ENCODE measurements at regions not wholly inside any gene's neighbourhood (a gene's known extent, or its start where the extent isn't known, plus 50 kb on each side); places are given as distances from the start of the nearest gene placed in this dataset.
"Not testable (repeated sequence)": the region's sequence is repeated elsewhere in the genome, so short reads cannot be mapped to it uniquely, and the experiment has no call there.

DNA sequence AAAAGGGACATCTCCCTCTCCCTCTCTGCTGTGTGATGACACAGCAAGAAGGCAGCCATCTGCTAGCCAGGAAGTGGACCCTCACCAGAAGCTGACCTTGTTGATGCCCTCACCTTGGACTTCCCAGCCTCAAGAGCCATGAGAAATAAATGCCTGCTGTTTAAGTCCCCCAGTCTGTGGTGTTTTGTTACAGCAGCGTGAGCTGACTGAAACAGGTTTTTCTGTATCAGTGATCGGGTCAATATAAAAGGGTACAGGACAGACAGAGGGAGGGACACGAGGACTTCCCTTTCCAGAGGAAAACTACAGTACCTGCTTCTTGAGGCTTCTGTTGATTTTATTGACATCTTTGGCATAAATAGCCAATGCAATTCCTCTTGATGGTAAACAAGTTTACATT lies 510.3 kb upstream of the CHAC2 start:
- DNase-seq, result no peak

DNA sequence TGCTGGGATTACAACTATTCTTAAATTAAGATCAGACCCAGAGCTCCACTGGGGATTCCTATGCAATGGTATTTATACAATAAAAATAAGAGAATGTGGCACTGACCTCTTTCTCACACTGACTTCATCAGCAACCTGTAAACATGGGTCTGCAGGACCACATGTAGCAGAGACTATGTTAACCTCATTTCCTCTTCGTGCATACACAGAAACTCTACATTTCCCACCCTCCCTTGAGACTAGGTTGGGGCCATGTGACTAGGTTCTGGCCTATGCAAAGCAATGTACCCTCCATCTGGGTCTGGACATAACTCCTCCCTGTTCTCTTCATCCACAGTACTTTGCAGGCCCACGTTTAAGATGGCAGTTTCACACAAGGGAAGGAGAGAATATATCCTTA lies 514.4 kb upstream of the CHAC2 start:
- DNase-seq, result no peak

DNA sequence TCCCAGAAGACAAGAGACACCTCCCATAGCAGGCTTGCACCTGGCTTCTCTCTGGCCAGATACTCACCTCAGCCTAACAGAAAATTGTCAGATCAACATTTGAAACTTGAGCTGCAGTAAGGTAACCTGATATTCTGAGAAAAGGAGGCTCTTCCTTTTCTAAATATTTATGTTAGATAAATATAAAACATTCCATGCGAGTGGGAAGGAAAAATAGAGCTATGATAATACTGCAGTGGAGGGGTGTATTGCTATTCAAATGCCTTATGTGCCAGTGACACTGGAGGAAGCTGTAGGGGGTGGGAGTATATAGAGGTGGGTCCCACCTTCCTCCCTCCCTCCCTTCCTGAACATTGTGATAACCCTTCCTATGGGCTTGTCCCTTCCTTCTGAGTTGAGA lies 515.5 kb upstream of the CHAC2 start:
- no peak for DNase-seq

DNA sequence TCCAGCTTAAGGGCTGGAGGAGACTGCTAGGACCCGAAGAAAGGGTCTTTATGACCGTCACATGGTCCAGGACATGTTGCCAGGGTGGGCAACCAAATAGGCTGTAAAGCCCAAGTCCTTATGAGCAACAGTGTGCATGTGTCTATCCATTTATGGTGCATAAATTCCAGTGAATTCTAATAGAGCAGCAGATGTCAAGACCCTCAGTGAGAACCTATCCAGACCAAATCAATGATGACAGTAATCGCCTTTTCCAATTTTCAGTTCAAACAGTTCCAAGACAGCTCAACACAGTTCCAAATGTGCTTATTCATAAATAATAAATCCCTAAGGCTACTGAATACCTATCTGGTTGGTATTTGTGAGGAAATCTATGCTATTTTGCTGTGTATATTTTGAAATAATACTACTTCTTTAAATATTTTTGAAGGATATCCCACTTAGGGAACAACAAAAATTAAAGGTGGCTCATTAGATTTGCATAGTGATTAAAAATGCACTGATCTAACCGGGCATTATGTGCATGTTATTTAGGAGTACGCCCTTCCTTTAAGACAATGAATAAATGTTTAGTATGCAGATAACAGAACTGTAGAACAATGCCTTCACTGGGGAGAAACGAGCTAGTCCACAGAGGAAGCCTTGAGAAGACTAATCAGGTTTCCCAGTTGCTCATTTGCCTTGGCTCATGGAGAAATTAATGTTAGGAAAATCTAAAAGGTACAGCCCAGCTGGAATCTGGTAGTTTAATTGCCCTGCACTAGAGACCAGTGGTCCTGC lies 519.5 kb upstream of the CHAC2 start:
- no peak for DNase-seq

DNA sequence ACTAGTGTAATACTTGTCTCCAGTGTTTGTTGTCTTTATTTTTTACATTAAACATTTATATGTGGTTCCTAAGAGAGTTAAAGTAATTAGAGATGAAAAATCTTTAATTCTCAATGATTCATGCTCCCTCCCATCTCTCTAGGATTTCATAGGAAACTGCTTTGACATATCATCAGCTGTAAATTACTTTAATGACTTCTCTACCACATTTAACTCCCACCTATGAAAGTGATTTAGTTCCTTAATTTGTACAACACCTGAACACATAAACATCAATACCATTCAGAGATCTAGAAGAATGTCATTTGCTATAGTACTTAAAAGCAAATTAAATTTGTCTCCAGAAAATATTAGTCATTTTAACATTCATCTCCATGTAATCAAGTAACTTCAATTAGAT lies 524.2 kb upstream of the CHAC2 start:
- DNase-seq, result no peak

DNA sequence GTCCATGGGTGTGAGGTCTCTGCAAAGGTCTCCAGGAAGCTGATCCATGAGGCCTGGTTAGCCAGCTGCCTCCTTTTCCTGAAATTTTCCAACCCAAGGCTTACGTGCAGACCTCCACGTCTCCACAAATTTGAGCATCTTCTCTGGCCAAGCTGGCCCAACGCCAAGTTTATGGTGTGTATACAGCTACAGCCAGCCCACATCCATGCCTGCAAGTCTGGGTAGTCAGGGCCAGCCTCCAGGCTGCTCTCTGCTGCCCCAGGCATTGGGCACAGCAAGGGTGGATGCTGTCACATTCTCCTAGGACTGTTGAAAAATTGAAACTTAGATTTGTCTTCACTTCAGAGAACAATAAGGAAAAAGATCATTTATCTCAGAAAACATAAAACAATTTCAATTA lies 525.5 kb upstream of the CHAC2 start:
- no peak for DNase-seq

DNA sequence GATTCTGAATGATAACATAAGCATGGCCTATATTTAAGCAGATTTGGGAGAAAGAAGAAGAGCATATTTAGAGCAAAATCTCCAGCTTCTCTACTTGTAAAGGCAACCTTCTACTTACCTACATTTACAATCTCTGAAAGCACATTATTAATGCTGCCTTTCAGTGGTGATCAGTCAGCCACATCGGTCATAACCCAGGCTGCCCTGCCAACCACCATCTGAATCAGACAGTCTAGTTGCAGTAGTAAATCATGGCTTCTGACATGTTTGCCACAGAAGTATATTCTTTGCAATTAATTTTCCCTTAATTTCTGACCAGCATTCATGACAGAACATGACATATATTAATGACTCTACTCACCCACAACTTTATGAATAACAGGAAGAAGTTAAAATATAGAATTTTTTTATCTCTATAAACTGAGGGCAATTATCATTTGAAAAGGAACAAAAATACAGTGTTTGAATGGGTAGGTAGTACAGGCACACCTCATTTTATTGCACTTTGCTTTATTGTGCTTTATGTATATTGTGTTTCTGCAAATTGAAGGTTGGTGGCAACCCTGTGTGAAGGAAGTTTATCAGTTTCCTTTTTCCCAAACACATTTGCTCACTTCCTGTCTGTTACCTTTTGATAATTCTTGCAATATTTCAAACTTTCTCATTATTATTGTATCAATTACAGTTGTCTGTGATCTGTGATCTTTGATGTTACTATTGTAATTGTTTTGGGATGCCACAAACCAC lies 531.6 kb upstream of the CHAC2 start:
- no peak for DNase-seq

DNA sequence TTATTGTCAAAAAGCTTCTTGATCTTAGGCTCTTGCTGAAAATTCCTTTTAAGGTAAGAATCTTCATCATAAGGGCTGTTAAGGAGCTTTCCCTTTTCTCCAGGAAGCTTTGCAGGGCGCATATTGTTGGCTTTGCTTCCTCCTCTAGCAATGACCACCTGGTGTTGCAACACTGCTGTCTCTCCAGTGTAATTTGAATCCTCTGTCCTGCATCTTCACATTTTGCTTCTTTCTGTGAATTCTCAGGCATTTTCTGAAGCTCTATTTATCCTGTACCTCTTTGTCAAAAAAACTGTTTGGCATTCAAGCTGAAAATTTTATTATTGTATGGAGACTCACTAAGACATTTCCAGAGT lies 533.1 kb upstream of the CHAC2 start:
- no peak for DNase-seq

DNA sequence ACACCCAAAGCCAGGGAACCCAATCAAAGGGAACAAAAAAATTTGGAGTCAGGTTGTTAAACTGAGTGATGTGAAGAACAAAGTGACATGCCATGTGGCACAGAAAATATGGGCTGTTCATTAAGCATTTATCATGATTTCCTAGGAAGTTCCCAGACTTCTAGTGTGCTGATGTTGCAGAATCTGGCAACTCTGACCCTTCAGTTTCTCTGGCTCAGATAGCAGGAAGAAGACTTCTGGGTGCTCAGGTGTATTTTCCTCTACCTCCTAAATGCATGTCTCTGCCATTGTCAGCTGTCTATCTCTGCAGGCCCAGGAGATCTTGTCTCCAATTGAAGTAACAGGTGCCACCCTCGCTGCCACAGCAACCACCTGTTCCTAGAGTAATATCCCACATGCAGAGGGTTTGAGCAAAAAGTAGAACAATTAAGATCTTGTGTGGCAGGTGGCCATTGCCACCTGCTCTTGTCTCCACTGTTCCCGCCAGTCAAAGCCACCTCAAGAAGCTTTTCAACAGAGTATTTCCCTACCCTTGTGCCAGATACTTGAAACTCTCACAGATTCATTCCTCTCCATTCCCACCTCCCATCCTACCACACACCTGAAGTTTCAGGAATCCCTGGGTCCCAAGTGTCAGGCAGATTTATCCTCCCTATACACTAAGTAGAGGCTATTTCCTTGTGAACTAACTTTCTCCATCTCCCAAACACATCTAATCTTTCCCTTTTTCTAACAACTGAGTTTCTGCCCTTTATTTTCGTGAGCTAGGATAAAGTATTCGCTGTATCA lies 533.7 kb upstream of the CHAC2 start:
- no peak for DNase-seq

DNA sequence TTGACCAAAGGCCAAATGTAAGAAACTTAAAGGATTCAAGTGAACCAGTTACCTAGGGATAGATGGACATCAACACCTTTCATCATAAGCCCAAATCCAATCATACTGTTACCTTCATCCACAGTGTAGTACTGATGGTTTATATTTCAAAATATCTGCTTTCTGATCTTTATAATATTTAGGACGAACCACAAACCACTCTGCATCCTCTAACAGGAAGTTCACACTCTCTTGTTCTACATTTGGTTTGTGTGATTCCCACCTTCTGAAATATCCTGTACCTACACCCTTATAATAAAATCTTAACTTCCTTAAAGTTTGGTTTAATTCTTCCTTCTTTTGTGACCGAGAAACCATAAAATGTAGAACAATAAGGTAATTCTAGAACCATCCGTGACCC lies 535.7 kb upstream of the CHAC2 start:
- DNase-seq, result no peak

DNA sequence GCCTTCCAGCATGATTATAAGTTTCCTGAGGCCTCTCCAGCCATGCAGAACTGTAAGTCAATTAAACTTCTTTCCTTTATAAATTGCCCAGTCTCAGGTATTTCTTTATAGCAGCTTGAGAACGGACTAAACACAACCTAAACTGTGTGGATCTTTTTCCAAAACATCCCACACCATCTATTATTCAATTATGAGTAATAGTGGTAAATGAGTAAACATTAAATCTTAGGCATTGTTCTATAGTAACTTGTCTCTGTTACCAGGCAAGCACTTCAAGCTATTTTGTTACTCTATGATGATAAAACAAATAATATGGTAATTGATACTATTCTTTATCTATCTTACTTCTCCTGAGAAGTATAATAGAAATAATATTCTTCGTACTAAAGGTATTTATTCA lies 536.9 kb upstream of the CHAC2 start:
- DNase-seq, result no peak

DNA sequence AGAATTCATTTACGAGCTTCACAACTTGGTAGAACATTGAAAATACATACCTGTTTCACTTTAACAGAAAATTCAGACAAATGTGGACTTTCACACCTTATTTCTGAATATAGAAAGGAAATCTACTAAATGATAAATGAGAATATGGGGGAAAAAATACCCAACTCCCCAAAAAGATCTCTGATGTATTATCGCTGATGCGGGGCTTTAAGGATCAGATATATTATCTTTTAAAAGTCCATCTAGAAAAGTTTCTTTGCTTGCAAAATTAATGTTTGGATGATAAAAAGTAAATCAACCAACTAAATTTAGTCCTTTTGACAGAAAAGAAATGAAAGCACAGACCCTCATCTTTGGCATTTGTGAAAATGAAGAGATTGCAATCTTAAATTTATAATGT lies 540.1 kb upstream of the CHAC2 start:
- DNase-seq, result no peak

DNA sequence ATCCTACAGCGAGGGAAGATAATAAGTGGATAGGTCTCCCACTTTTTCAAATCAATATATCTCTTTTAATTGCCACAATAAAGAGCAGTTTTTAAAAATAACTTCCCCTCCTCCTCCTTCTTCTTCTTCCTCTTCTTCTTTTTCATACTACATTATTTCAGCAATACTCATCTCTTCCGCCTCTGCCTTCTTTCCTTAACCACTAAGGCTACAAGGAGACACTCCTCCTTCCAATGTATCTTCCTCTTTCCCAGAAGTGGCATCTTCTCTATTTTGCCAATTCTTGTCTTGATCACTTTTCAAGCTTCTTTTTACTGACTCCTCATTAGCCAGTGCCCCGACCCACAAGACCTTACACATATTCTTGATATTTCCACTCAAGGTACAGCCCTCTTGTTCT lies 546.6 kb upstream of the CHAC2 start:
- no peak for DNase-seq

DNA sequence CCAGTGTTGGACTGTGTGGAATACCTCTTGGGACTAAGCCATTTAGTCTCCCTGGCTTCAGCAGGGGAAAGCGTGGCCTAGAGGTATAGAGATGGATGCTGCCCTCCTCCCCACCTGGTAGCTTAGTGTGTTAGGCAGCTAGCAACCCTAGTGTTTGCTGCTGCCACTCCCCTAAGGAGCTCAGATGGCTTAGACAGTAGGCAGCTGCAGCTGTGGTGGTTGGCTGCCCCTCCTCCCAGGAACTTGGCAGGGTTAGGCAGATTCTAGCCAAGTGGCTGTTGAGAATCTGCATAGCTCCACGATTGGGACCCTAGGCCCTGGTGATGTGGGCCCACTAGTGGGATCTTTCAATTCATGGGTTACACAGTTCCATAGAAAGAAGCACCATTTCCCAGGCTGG lies 550.4 kb upstream of the CHAC2 start:
- no peak for DNase-seq

DNA sequence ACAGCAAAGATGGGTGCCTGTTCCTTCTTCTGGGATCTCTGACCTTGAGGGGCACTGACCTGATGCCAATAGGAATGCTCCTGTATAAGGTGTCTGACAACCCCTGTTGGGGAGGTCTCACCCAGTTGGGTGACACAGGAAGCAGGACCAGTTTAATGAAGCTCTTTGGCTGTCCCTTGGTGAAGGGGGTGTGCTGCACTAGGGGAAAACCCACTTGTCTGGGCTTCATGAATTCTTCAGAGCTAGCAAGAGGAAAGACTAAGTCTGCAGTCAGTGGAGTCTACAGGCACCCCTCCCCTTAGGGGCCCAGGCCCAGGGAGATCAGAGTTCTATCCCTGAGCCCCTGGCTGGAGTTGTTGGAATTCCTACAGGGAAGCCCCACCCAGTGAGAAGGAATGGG lies 550.8 kb upstream of the CHAC2 start:
- DNase-seq, result no peak

DNA sequence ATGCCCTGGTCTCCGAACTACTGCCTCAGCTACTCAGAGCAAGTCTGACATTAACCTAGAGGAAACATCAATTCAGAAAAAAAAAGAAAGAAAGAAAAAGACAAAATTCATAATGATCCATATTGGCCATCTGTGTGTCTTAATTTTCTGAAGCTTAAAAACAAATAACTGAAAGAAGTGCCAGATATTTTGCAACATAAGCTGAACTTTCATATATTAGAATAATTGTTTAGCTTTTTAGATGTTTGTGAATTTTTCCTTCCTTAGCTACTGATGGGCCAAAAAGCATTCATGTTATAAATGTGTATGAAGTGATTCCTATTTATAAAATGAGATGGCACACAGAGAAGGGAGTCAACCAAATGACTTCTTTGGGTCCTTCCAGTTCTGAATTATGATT lies 555.0 kb upstream of the CHAC2 start:
- DNase-seq, result no peak

DNA sequence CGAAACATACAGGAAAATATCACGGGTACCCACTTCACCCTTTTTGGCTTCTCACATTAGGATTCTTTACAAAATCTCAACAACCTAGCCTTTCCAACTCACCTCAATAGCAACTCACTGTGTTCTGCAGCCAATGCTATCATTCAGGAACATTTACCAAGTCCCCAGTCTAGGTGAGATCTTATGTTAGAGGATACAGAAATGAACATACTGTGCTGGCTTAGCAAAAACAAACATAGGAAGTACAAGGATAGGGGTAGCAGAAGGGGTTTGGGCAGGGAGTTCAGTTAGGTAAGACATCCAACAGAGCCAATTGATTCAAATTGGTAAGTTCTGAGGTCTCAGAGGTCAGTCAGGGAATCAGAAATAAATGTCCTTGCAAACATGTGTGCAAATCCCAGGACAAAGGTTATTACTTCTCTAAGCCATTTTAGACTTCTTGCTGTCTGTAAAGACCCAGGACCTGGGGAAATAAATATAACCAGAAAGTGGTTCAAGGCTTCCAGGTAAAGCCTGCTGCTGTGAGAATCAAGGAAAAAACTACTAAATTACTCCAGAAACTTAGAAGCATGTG lies 556.3 kb upstream of the CHAC2 start:
- no peak for DNase-seq

DNA sequence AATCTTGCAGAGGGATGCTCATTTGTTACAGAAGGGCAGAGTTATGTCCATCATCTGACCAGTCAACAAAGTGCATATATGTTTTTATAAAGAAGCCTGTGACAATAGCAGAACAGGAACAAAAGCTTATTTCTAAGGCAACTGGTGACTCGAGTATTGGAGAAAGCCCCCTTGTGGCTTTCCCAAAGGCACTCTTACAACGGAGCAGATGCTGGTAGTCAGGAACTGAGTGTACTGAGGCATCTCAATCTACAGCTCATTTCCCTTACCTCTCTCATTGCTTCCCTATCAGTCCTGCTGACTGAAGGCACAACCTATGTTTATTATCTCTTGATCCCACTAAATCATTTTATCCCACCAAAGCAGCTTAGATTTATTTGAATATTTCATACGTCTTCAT lies 557.1 kb upstream of the CHAC2 start:
- DNase-seq, result no peak

DNA sequence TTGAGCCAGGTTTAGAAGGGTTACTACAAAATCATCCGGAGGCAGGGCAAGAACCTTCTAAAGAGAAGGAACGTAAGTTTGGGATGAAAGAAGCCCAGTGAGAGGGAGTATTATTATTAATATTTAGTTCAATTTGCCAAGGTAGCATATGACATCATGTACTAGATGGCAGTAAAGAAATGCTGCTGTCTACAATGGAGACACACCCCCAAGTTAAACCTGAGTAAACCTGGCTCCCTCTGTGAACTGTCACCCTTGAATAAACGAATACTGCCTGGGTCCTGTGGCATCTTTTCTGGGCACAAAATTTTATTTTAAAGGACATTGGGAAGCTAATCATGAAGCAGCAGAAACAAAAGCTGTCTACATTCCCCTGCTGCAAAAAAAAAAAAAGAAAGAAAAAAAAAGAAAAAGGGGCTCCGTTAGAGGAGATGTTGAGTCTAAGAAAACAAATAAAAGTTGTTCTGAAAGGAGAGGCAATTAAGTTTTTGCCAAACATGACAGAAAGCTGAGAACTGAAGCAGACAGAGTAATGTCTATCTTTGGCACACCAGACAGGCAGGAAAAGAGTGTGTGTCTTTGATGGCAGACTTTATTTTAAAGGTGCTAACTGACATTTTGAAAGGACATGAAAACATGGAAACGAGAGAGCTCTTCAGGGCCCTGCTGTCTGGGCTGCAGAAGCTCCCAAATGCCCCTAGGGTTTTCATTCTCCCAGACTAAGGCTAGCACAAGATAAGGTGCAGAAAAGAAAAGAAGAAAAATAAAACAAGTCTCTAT lies 557.7 kb upstream of the CHAC2 start:
- DNase-seq, result no peak

DNA sequence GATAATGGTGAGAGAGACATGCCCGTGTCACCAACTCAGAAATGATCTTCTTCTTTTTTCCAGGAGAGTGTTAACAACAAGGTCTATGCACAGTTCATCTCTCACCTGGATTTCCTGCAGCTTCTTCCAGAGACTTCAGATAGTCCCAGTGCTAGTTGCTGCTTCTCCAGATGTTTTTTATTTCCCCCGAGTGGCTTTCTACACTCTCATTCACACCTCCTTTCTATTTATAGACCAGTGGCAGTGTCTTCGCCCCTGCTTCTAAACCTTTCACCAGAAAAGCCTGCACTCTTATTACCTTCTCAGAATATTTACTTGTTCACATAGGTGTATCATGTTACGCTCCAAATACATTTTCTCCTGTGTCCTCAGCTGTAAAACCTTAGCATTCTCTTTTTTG lies 558.8 kb upstream of the CHAC2 start:
- DNase-seq, result no peak

DNA sequence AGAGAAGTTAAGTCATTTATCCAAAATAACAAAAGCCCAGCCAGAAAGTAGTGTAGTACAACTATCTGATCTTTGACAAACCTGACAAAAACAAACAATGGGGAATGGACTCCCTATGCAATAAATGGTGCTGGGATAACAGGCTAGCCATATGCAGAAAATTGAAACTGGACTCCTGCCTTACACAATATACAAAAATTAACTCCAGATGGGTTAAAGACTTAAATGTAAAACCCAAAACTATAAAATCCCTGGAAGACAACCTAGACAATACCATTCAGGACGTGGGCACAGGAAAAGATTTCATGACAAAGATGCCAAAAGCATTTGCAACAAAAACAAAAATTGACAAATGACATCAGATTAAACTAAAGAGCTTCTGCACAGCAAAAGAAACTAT lies 561.4 kb upstream of the CHAC2 start:
- not testable (repeated sequence) for DNase-seq

DNA sequence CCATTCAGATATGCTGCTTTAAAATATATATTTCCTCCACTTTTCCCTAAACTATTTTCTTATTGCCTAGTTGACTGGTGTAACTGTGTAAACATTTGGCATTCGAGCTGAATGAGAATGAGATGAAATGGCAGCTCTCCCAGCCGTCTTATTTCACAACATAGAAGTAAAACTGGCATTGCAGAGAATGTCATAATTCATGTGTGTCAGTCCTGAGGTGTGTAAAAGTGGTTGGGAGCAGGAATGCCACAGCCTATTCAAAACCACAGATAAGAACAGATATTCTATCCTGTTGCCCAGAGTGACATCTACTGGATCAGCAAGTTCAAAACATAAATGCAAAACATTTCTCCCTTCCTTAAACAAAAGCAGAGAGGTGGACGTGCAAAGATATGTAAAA lies 565.5 kb upstream of the CHAC2 start:
- no peak for DNase-seq

DNA sequence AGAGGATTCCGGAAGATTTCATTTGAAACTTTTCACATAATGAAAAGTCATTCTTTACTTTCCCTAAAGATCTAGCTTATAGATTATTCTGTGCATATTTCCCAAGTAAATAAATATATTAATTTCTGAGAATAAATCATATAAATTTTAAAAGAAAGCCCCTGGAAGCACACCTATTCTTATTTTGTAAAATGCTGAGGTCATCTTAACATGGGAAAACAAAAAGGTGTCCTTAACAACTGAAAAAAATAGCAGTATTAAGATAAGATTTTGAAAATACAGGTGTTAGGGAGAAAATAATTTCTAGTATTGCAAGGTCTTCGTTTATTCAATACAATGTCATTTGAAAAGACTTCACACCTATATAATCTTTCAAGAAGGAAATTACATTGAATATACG lies 567.5 kb upstream of the CHAC2 start:
- no peak for DNase-seq

Data from central memory CD4-positive, alpha-beta T cell (primary cell).